Suppressor macrophage treated with lipopolysaccharide for 4 hours (primary cell): ENCODE measurements at regions not wholly inside any gene's neighbourhood (a gene's known extent, or its start where the extent isn't known, plus 50 kb on each side); places are given as distances from the start of the nearest gene placed in this dataset.
"Not testable (repeated sequence)": the region's sequence is repeated elsewhere in the genome, so short reads cannot be mapped to it uniquely, and the experiment has no call there.

Experiments
- DNase-seq: peaks from one replicate; pipeline ENCODE4 v3.0.0-alpha.2; 2020

GRCh38 chr2:196502386-196502785, 137.1 kb upstream of the CCDC150 start:
- DNase-seq = no peak

DNA sequence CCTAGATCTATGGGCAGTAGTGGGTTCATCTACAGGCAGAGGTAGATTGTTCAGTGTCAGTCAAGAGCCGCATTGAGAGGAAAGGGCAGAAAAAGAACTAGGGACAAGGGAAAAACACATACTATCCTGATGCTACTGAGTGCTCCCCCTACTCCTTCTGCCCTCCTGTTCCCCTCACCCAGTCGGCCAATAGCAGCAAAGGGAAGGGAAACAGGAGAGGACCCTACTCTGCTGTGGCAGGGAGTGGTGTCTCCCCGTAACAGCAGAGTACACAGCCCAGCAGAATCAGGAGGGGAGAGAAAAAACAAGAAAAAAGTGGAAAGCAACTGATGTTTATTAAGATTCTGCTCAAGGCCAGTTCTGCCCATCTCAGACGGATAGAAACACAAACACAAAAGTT, 136.1 kb upstream of the CCDC150 start:
- DNase-seq = no peak

- DNase-seq = no peak
Measured at GRCh38 chr2:196504788-196505187, 134.7 kb upstream of the CCDC150 start.

GRCh38 chr2:196510246-196510645, 129.3 kb upstream of the CCDC150 start:
- no peak for DNase-seq

DNA sequence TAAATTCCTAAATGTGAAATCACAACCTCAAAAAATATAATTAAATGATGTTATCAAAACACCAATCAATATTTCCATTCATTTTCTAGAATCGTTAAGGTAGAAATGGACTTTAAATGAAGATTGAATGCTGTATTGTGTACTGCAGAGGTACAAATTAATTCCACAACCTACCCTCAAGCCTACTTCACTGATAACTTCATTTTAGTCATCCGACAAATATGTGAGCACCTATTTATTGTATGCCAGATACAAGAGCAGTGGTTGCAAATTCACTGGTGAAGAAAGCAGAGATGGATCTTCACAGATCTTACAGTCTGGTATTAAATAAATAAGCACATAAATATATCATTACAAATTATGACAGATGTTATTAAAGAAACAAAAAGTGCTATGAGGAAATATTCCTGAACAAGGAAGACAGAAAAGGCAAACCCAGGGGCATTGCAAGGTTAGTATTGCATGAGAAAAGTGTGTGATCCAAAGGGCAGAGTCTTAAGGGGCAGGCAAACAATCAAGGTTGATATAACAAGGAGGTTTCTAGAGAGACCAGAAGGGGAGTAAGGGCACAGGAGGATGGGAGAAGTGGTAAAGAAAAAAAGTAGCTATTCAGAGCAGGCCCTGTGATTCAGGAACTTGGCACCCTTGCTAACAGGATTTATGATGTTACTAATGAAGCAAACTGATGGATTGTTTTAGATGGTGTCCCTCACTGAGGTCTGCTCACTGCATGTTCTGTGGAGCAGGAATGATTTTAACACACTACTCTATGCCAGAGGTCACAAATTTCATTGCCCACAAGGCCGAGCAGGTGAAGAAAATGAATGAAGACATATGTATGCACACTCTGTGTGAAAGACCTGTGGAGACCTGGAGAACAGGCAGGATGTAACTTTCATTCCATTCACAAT, 128.0 kb upstream of the CCDC150 start:
- DNase-seq = no peak

DNA sequence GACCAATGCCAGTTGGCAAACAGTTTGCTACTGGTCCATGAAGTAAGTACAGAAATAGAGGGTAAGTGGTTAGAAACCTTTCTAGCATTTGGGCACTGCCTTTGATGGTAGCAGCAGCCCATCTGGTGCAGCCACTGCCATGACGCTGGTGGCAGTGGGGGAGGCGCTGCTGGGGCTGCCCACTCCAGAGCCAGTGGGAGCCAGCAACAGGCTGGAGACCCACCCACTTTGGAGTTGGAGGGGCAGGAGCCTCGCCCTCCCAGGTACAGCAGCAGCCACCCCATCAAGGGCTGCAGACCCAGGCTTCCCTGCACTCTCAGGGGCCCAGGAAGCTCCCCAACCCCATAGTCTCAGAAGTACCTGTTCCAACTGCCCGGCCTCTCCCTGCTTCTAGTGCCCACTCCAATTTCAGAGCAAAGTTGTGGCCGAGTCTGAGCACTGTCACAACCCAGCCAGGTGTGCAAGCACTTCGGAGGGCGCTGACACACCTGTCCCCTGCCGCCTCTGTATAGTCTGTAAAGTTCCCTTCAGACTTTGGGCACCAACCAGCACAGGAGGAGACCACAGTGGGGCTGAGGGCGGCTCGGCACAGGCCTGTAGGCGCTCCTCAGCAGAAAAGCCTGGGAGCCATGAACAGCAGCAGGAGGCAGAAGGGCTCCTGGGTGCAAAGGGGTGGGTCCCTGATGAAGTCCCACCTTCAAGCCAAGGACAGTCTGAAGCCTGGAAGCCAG, 125.6 kb upstream of the CCDC150 start:
- no peak for DNase-seq

DNA sequence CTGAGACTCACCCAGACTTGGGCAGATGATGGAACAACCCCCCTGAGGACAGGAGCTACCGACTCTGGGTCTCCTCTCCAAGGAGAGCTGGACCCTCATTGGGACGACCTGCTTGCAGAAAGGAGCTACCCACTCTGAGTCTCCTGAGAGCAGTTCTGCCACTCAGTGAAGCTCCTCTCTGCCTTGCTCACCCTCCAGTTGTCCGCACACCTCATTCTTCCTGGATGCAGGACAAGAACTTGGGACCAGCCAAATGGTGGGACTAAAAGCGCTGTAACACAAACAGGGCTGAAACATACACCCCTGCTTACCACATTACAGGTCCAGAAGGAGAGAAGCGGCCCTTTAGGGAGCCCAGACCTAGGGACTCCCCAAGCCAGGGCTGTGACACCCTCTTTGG, 124.9 kb upstream of the CCDC150 start:
- DNase-seq = no peak

DNA sequence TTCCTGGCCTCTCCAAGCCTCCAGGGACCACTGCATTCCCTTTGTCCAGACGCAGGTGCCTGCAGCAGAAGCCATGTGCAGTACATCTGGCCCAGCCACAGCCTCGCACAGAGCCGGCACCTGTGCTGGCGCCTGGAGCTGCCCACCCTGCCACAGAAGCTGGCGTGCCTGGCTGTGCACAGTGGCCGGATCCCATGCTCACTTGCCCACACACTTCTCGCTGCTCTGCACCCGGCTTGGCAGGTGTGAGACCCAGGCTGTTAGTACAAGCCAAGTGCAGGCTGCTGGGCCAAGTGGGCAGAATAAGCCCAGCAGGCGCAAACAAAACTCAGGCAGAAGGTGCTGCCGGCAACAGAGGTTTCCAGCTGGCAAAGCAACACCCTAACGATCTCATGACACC, 124.5 kb upstream of the CCDC150 start:
- DNase-seq = no peak

- DNase-seq = no peak
Measured at GRCh38 chr2:196515608-196516007, 123.9 kb upstream of the CCDC150 start.

DNA sequence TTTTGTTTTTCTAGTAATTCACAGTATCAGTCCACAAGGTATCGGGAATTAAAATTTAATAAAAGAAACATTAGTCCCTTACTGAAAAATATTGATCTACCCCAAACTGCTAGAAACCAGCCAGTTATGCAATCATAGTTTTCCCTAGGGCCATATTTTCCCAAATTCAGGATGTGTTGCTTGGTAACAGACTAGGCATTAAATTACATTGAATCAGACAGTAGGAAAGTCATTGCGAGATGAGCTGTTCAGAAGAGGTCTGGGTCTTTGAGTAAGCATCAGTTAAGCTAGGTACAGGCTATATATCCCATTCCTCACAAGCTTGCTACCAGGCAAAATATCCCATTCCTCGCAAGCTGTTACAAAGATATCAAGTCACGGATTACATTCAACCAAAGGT, 123.0 kb upstream of the CCDC150 start:
- no peak for DNase-seq

GRCh38 chr2:196520605-196521004, 118.9 kb upstream of the CCDC150 start:
- DNase-seq = no peak

DNA sequence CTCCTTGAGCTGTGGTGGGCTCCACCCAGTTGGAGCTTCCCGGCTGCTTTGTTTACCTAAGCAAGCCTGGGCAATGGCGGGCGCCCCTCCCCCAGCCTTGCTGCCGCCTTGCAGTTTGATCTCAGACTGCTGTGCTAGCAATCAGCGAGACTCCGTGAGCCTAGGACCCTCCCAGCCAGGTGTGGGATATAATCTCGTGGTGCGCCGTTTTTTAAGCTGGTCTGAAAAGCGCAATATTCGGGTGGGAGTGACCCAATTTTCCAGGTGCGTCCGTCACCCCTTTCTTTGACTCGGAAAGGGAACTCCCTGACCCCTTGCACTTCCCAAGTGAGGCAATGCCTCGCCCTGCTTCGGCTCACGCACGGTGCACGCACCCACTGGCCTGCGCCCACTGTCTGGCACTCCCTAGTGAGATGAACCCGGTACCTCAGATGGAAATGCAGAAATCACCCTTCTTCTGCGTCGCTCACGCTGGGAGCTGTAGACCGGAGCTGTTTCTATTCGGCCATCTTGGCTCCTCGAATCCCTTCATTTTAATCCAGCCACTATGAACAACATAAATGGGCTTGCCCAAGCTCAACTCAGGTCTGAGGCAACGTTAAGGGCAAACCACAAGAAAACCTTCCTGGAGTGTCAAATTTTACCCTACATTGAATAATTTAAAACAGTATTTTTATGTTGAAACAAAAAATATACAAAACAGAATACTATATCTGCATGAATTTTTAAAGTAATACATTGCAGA, 112.4 kb upstream of the CCDC150 start:
- not testable (repeated sequence) for DNase-seq

- no peak for DNase-seq
Measured at GRCh38 chr2:196528486-196529223, 110.9 kb upstream of the CCDC150 start.

GRCh38 chr2:196530910-196531309, 108.6 kb upstream of the CCDC150 start:
- DNase-seq = no peak

DNA sequence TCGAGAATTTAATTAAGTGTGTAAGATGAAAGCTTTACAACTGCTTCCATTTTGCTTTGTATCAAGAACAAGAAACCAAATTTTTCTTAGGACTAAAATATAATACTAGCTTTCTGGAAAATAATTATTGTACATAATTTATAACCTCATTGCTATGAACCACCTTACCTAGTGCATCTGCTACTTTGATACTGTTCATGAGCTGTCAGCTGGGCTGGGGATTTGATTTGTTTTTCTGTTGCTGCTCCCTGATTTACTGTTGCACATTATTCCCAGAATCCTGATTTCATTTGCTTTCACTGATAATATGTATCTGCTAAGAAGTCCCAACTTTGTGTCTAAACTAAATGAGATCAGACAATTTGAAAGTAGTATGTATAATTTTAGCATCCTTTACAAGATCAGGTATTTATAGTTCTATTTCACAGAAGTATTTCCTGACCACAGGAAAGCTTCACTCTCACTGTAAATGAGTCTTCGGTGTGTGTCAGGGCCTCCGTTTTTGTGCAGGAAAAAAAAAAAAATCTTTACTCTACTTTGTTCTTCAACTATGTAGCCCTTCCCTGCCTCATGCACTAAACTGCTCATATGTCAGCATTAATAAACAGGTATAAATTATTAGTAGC, 105.6 kb upstream of the CCDC150 start:
- no peak for DNase-seq

DNA sequence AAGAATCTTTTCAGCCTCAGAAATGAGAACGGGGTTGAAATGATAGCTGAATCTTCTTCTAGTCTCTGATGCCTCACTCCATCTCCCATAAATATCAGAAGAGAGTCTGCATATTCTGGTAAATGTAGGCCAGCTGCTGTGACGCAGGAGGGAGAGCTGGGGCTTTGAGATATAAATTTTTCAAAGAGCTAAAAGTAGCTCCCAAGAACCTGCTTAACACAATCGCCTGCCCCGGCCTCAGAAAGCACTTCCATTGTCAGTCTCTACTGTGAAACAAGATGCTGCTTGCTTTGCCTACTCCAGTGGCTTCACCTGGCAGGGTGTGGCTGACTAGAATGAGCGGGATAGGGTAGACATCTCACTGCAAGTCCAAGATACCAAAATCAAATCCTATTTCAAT, 105.0 kb upstream of the CCDC150 start:
- no peak for DNase-seq

DNA sequence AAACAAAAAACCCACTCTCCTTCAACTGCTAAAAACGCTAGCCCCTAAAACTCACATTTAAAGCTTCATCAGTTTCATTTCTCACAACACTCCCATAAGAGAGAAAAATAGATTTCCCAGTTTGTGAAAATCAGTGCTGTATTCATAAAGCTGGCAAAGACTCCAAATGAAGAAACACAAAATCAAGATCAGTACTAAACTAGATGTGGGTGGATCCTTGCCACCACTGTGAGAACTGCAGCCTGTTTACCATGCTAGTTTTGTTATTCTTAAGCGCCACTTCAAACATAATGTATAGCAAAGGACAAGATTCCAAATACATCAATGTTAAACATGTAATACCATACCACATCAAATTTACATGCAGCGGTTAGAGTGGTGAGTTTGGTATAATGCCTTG, 104.5 kb upstream of the CCDC150 start:
- no peak for DNase-seq

GRCh38 chr2:196535742-196536141, 103.8 kb upstream of the CCDC150 start:
- no peak for DNase-seq

DNA sequence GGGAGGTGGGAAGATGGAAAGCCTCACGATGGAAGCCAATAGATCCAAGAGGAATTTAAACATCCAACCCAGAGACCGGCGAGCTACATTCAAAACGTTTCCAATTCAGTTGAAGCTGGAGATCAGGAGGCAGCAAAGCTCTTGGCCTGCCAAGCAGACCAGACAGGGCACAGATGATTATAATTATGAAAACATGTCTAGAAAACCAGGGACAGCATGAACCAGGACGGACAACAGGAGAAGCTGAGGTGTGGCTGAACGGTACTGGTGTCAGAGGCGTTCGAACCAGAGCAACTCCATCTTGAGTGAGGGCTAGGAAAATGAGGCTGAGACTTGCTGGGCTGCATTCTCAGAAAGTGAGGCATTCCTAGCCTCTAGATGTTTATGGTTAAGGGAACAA, 102.2 kb upstream of the CCDC150 start:
- DNase-seq = no peak

DNA sequence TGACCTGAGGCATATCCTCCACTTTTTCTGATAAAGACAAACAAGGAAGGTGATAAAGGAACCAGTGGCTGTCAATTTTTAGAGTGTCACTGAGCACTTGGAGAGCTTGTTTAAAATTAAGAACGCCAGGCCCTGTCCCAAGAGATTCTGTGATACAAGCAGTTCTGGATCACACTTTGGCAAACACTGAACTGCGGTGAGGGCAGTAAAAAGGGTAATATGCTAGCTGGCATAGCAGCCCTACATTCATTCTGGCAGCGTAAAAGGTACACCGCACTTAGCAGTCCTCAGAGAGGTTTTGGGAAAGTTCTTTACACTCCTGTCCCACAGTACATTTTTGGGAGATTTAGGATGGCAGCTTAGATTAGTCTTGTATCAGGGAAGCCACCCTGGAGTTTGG, 101.3 kb upstream of the CCDC150 start:
- no peak for DNase-seq

- no peak for DNase-seq
Measured at GRCh38 chr2:196538646-196539045, 100.9 kb upstream of the CCDC150 start.

GRCh38 chr2:196544906-196545433, 94.5 kb upstream of the CCDC150 start:
- DNase-seq = no peak
